Stomach (tissue), 8 donors: ENCODE measurements at regions not wholly inside any gene's neighbourhood (a gene's known extent, or its start where the extent isn't known, plus 50 kb on each side); places are given as distances from the start of the nearest gene placed in this dataset.
"Not testable (repeated sequence)": the region's sequence is repeated elsewhere in the genome, so short reads cannot be mapped to it uniquely, and the experiment has no call there.

ENCODE experiments used
- DNase-seq, 2 donors: peaks; one replicate each; pipeline versions ENCODE4 v3.0.0 to v3.0.0-alpha.2; 2013 to 2019
- H3K27ac ChIP-seq, 5 donors: fragments of 200-600 bp in 4 of 5; sonication (generic) in 4 of 5; one replicate each; pipeline ENCODE4 v1.5.1; 2013 to 2019; ENCODE audit warnings: mild to moderate bottlenecking in 1 of 5, moderate library complexity in 1 of 5
- H3K27me3 ChIP-seq, 3 donors: fragments of 200-600 bp; sonication (generic); one replicate each; pipeline ENCODE4 v1.5.1; 2017 to 2019; ENCODE audit warnings: mixed run types in 1 of 3
- H3K36me3 ChIP-seq, 4 donors: fragments of 200-600 bp; sonication (generic); 1 replicate in 3 of 4; 2 replicates in 1 of 4; pipeline ENCODE4 v1.5.1; 2016 to 2019
- H3K4me1 ChIP-seq, 4 donors: fragments of 200-600 bp; sonication (generic); one replicate each; pipeline ENCODE4 v1.5.1; 2016 to 2019
- H3K4me3 ChIP-seq, 4 donors: fragments of 200-600 bp; sonication (generic) in 3 of 4; one replicate each; pipeline ENCODE4 v1.5.1; 2016 to 2019; ENCODE audit warnings: mild to moderate bottlenecking in 1 of 4
- H3K9me3 ChIP-seq, 4 donors: fragments of 200-600 bp; sonication (generic); one replicate each; pipeline ENCODE4 v1.5.1; 2016 to 2019
- CTCF ChIP-seq, 7 experiments: fragments of 450-650 bp in 4 of 7; fragments of 200-600 bp in 3 of 7; sonication (generic) in 3 of 7; IDR thresholded peaks; one replicate each; pipeline ENCODE4 v1.5.1; 2016 to 2019; ENCODE audit warnings: antibody characterized with exemption in 7 of 7, control low read depth in 2 of 7, mild to moderate bottlenecking in 1 of 7
- EP300 ChIP-seq: sonication (generic); formaldehyde crosslinking; IDR thresholded peaks from one replicate; pipeline ENCODE4 v1.6.1; 2017; ENCODE audit warnings: antibody characterized with exemption
- POLR2A ChIP-seq, 4 donors: fragments of 450-650 bp; IDR thresholded peaks; one replicate each; pipeline ENCODE4 v1.6.1; 2016; ENCODE audit warnings: antibody characterized with exemption in 4 of 4, control low read depth in 2 of 4, mild to moderate bottlenecking in 1 of 4, moderate library complexity in 1 of 4
- POLR2AphosphoS5 ChIP-seq, 3 donors: sonication (generic); formaldehyde crosslinking; IDR thresholded peaks; one replicate each; pipeline ENCODE4 v1.6.1; 2016; ENCODE audit warnings: antibody characterized with exemption in 3 of 3
- WGBS, 5 donors: extraction: QIAGEN DNeasy Blood & Tissue Kit in 3 of 5; methylation state at CpG; one replicate each; pipeline versions ENCODE4 v1.1.5 to v1.1.7; 2013 to 2018; 5-methylcytosine and 5-hydroxymethylcytosine counted together
- intact Hi-C: fragments of 100-400 bp; cut with DNase I; formaldehyde crosslinking; loops from one replicate; pipeline ENCODE4 v1.15.1; 2023; ENCODE audit warnings: low total_unique reads
- donor health status: healthy with polysubstance abuse.
- donor health status: Bipolar disorder and iron deficiency.
- donor health status: healthy.

GRCh38 chr1:96597218-96597617 lies 124.4 kb upstream of the PTBP2 start:
- H3K9me3 ChIP-seq = no peaks in the 10 kb centered on the region
- intact Hi-C loops = no loop called here
- WGBS, 5 donors = 79 to 95% (median 84%) methylated on average over 1 of the region's 1 CpG
- TF ChIP-seq CTCF (IDR thresholded peaks at IDR 0.05) = no peak
- TF ChIP-seq EP300 = no peak
- TF ChIP-seq POLR2AphosphoS5 (IDR thresholded peaks at IDR 0.05) = no peak
- TF ChIP-seq POLR2A (IDR thresholded peaks at IDR 0.05) = no peak
- H3K4me3 ChIP-seq = no peak overlapping the region
- DNase-seq = no peak
- H3K4me1 ChIP-seq = no peaks in the 10 kb centered on the region
- H3K27me3 ChIP-seq = no peaks in the 10 kb centered on the region
- no peaks in the 10 kb centered on the region for H3K36me3 ChIP-seq
- H3K27ac ChIP-seq = no peak overlapping the region

- WGBS, 5 donors = 50 to 61% (median 56%) methylated on average over 4 of the region's 4 CpGs
- intact Hi-C loops = no loop called here
- Histone ChIP-seq H3K27me3 (no peaks in the 10 kb centered on the region), H3K4me3 (no peak overlapping the region), H3K27ac (no peak overlapping the region), H3K9me3 (no peaks in the 10 kb centered on the region), H3K36me3 (no peaks in the 10 kb centered on the region), H3K4me1 (no peaks in the 10 kb centered on the region)
- DNase-seq = no peak
- TF ChIP-seq POLR2AphosphoS5 (IDR thresholded peaks at IDR 0.05) (no peak), POLR2A (IDR thresholded peaks at IDR 0.05) (no peak), CTCF (IDR thresholded peaks at IDR 0.05) (no peak), EP300 (no peak)
Observed at GRCh38 chr1:96598416-96599168, 123.0 kb upstream of the PTBP2 start.

- DNase-seq, H3K4me3 ChIP-seq, intact Hi-C loops, H3K36me3 ChIP-seq, H3K27ac ChIP-seq, H3K27me3 ChIP-seq, H3K4me1 ChIP-seq, H3K9me3 ChIP-seq: not testable (repeated sequence)
- 82 to 94% (median 91%) methylated on average over 11 to 15 of the region's 16 CpGs for WGBS, 5 donors
Observed at GRCh38 chr1:96604620-96605019, 117.0 kb upstream of the PTBP2 start.

- H3K9me3 ChIP-seq = peaks cover 0 to 14% (median 9%) of the 10 kb centered on the region in 4 donors
- intact Hi-C loops, H3K4me1 ChIP-seq, H3K27ac ChIP-seq, DNase-seq, H3K27me3 ChIP-seq, H3K36me3 ChIP-seq, H3K4me3 ChIP-seq: not testable (repeated sequence)
- 85 to 100% (median 92%) methylated on average over 3 to 5 of the region's 5 CpGs for WGBS, 5 donors
Observed at GRCh38 chr1:96617375-96617774, 104.2 kb upstream of the PTBP2 start.

GRCh38 chr1:96632045-96632664 lies 89.4 kb upstream of the PTBP2 start:
- H3K36me3 ChIP-seq = no peaks in the 10 kb centered on the region
- peaks cover 0 to 14% (median 0%) of the 10 kb centered on the region in 4 donors for H3K4me1 ChIP-seq
- H3K27ac ChIP-seq = no peak overlapping the region
- no peaks in the 10 kb centered on the region for H3K27me3 ChIP-seq
- DNase-seq = no peak
- WGBS, 5 donors = 27 to 67% (median 50%) methylated on average over 1 of the region's 1 CpG
- intact Hi-C loops = no loop called here
- no peak overlapping the region for H3K4me3 ChIP-seq
- TF ChIP-seq CTCF (IDR thresholded peaks at IDR 0.05) = no peak
- no peak for TF ChIP-seq EP300
- no peak for TF ChIP-seq POLR2A (IDR thresholded peaks at IDR 0.05)
- no peak for TF ChIP-seq POLR2AphosphoS5 (IDR thresholded peaks at IDR 0.05)
- no peaks in the 10 kb centered on the region for H3K9me3 ChIP-seq
